ENCODE measurements at regions not wholly inside any gene's neighbourhood (a gene's known extent, or its start where the extent isn't known, plus 50 kb on each side); places are given as distances from the start of the nearest gene placed in this dataset.

DNA sequence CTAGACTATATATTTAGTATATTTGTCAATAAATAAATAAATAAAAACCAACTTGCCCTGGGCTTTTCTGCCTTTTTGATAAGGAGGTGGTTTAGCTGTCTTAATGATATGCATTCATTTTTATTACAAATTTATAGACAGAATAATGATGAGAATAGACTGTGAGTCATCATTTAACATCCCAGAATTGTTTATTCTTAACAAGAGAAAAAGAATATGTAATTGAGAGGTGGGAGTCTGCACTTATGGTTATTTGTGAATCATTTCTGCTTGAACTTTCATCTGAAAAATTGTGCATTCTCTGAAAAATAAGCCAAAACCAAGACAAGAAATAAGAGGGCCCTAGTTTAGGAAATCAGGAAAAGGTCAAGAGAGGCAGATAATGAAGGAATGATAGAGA is 326.2 kb downstream of the COL11A1 start:
- DNase-seq (ENCODE audit: low read depth) = no peak
- no peak overlapping the region for H3K4me3 ChIP-seq (ENCODE audit: low read length)
- TF ChIP-seq, protein P1, sequence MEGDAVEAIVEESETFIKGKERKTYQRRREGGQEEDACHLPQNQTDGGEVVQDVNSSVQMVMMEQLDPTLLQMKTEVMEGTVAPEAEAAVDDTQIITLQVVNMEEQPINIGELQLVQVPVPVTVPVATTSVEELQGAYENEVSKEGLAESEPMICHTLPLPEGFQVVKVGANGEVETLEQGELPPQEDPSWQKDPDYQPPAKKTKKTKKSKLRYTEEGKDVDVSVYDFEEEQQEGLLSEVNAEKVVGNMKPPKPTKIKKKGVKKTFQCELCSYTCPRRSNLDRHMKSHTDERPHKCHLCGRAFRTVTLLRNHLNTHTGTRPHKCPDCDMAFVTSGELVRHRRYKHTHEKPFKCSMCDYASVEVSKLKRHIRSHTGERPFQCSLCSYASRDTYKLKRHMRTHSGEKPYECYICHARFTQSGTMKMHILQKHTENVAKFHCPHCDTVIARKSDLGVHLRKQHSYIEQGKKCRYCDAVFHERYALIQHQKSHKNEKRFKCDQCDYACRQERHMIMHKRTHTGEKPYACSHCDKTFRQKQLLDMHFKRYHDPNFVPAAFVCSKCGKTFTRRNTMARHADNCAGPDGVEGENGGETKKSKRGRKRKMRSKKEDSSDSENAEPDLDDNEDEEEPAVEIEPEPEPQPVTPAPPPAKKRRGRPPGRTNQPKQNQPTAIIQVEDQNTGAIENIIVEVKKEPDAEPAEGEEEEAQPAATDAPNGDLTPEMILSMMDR (conservative IDR thresholded peaks at IDR 0.05; ENCODE audit: low read depth, low read length) = no peak

DNA sequence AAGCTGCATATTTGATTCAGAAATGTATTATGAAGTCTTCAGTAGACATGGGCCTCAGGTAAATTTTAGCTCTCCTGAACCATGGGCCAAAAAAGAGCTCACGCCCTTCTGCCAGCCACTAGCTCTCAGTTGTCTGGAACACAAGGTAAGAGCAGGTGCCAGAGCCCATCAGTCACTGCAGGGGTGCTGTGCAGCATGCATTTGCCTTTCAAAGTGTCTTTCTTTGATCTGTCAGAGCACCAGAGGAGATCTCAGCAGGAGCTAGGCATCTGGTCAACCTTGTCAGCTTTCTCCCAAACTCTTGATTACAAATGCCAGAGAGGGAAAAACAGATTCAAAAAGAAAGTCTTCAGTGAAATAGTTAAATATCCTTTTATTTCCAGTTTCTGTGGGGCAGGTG is 332.3 kb downstream of the COL11A1 start:
- TF ChIP-seq, protein P1 (conservative IDR thresholded peaks at IDR 0.05; ENCODE audit: low read depth, low read length) = no peak
- H3K4me3 ChIP-seq (ENCODE audit: low read length) = no peak overlapping the region
- DNase-seq (ENCODE audit: low read depth) = no peak

DNA sequence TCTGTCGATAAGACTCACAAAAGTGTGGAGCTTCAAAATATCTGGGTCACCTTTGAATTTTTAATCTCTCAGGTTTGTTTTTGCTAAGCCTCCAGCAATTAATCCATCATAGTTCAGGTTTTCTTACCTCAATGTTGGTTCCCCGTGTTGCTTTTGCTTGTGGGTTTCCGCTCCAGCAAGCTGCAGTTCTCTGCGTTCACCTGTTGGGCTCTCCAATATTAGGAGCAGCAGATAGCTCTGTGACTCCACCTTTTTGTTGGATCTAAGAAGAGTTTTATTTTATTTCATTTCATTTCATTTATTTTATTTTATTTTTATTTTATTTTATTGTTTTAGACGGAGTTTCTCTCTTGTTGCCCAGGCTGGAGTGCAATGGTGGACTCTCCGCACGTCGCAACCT is 335.5 kb downstream of the COL11A1 start:
- H3K4me3 ChIP-seq (ENCODE audit: low read length) = no peak overlapping the region
- no peak for DNase-seq (ENCODE audit: low read depth)
- TF ChIP-seq, protein P1 (conservative IDR thresholded peaks at IDR 0.05; ENCODE audit: low read depth, low read length) = no peak

DNA sequence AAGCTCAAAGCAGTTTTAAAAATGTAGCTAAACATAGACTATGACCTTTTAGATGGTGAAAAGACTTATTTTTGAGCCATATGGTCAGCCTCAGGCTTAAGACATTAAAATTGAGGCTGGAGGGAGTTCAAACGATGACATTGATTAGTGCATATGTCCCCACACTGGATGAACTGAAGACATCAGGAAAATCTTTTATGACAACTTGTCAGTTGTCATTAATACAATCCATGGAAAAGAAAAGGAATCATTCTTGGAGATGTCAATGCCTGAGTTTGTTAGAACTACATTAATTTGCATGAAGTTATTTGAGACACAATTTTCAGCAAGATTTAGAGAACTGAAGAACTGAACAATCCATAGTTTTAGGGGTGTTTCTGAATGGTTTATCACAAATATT is 349.9 kb downstream of the COL11A1 start:
- H3K4me3 ChIP-seq (ENCODE audit: low read length) = no peak overlapping the region
- no peak for DNase-seq (ENCODE audit: low read depth)
- TF ChIP-seq, protein P1 (conservative IDR thresholded peaks at IDR 0.05; ENCODE audit: low read depth, low read length) = no peak

DNA sequence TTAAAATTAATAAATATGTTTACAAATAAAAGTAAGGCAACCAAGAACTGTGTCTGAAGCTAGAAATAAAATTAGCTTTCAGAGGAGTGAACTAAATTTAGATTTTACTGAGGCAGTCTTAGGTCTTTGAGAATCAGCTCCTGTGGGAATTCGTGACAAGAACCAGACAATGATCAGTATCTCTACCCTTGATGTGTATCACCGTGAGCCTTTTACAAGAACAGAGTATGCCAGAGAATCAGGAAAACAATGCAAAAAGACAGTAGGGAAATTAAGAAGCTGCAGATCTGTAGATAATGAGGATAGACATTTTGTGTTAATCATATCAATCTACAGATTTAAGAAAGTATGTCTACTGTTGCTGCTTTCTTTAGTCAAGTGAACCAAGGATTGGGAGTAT is 351.0 kb downstream of the COL11A1 start:
- DNase-seq (ENCODE audit: low read depth) = no peak
- TF ChIP-seq, protein P1 (conservative IDR thresholded peaks at IDR 0.05; ENCODE audit: low read depth, low read length) = no peak
- no peak overlapping the region for H3K4me3 ChIP-seq (ENCODE audit: low read length)

DNA sequence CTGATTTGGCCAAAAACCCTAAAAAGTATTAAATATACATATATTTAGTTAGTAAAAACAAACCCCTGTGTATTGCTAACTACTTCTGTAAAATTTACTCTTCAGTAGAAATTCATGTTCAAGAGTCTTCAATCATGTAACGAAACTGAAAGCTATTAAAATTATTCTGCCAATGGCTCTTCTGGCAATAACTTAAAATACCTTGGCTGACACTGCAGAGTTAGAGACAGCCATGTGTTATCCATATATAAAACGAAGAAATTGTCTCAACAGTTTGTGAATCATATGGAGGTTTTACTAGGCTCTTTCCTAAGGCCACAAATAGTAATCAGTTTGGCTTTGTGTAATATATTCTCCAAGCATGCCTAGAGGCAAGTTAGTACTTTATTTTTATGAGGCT is 357.2 kb downstream of the COL11A1 start:
- no peak for DNase-seq (ENCODE audit: low read depth)
- H3K4me3 ChIP-seq (ENCODE audit: low read length) = no peak overlapping the region
- TF ChIP-seq, protein P1 (conservative IDR thresholded peaks at IDR 0.05; ENCODE audit: low read depth, low read length) = no peak

GRCh38 chr1:102742426-102742825 is 365.9 kb downstream of the COL11A1 start:
- DNase-seq (ENCODE audit: low read depth) = peak; percentile 34
- TF ChIP-seq, protein P1 (conservative IDR thresholded peaks at IDR 0.05; ENCODE audit: low read depth, low read length) = no peak
- no peak overlapping the region for H3K4me3 ChIP-seq (ENCODE audit: low read length)

Data from retinal pigment epithelial cell (primary cell).